KMS-11 (cell line): ENCODE measurements at regions not wholly inside any gene's neighbourhood (a gene's known extent, or its start where the extent isn't known, plus 50 kb on each side); places are given as distances from the start of the nearest gene placed in this dataset.
"Not testable (repeated sequence)": the region's sequence is repeated elsewhere in the genome, so short reads cannot be mapped to it uniquely, and the experiment has no call there.

ENCODE experiments used
- H2AFZ ChIP-seq: fragments of 200-600 bp; sonication (generic); 2 replicates; pipeline ENCODE4 v1.6.1; 2016; ENCODE audit warnings: antibody characterized with exemption, mixed run types, low read depth
- H3K27ac ChIP-seq: fragments of 200-600 bp; sonication (generic); 2 replicates; pipeline ENCODE4 v1.6.1; 2016; ENCODE audit warnings: mild to moderate bottlenecking, mixed run types
- H3K27me3 ChIP-seq: fragments of 200-600 bp; sonication (generic); 2 replicates; pipeline ENCODE4 v1.6.1; 2017; ENCODE audit warnings: mild to moderate bottlenecking, low read depth, mixed run types, moderate library complexity; ENCODE audit not compliant: insufficient read depth
- H3K36me3 ChIP-seq: fragments of 200-600 bp; sonication (generic); 2 replicates; pipeline ENCODE4 v1.6.1; 2017; ENCODE audit warnings: mild to moderate bottlenecking, mixed run types; ENCODE audit not compliant: insufficient read depth
- H3K4me1 ChIP-seq: fragments of 200-600 bp; sonication (generic); 2 replicates; pipeline ENCODE4 v1.6.1; 2016; ENCODE audit warnings: mild to moderate bottlenecking, low read depth, mixed run types; ENCODE audit not compliant: poor library complexity, severe bottlenecking
- H3K4me2 ChIP-seq: fragments of 200-600 bp; sonication (generic); 2 replicates; pipeline ENCODE4 v1.7.0; 2016; ENCODE audit warnings: mild to moderate bottlenecking, mixed run types
- H3K4me3 ChIP-seq: fragments of 200-600 bp; sonication (generic); IDR thresholded peaks from 2 replicates; pipeline ENCODE4 v1.6.1; 2017; ENCODE audit warnings: low read depth, low read length, mixed read lengths; ENCODE audit not compliant: insufficient read depth
- H3K79me2 ChIP-seq: fragments of 200-600 bp; sonication (generic); 2 replicates; pipeline ENCODE4 v1.6.1; 2016; ENCODE audit warnings: low read depth, mixed run types; ENCODE audit not compliant: insufficient read depth
- H3K9ac ChIP-seq: fragments of 200-600 bp; sonication (generic); 2 replicates; pipeline ENCODE4 v1.6.1; 2016; ENCODE audit warnings: mild to moderate bottlenecking, mixed run types
- H4K20me1 ChIP-seq: fragments of 200-600 bp; sonication (generic); 2 replicates; pipeline ENCODE4 v1.6.1; 2016; ENCODE audit warnings: mild to moderate bottlenecking, mixed run types; ENCODE audit not compliant: insufficient read depth
- TF ChIP-seq, protein P1 (sequence below): fragments of 200-600 bp; sonication (generic); conservative IDR thresholded peaks from 2 replicates; pipeline ENCODE4 v1.6.1; 2017; ENCODE audit warnings: low read depth, mild to moderate bottlenecking, antibody characterized with exemption, low read length, moderate library complexity, mixed read lengths

DNA sequence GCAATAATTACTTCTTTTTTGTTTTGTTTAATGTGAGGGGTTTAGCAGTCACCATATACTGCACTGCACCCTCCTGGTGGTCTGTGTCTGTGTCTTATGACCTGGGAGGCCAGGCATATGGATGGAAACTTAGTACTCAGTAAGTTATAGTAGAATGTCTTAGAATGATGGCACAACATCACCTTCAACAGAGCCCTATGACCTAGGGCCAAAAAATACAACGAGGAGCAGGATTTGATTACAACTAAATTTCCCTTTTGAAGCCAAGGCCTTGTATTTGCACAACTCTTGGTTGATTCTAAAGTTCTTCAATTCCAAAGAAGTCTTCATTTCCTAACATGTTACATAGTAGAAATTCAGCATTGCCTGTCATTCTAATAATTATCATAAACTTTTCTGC is 422.1 kb upstream of the PIK3R1 start:
- Histone ChIP-seq H2AFZ (no peak overlapping the region), H3K4me3 (no peak overlapping the region), H3K4me2 (no peak overlapping the region), H4K20me1 (no peaks in the 10 kb centered on the region), H3K4me1 (no peaks in the 10 kb centered on the region), H3K27me3 (no peaks in the 10 kb centered on the region), H3K79me2 (no peaks in the 10 kb centered on the region), H3K9ac (no peak overlapping the region), H3K27ac (no peak overlapping the region), H3K36me3 (no peaks in the 10 kb centered on the region)
- TF ChIP-seq, protein P1, sequence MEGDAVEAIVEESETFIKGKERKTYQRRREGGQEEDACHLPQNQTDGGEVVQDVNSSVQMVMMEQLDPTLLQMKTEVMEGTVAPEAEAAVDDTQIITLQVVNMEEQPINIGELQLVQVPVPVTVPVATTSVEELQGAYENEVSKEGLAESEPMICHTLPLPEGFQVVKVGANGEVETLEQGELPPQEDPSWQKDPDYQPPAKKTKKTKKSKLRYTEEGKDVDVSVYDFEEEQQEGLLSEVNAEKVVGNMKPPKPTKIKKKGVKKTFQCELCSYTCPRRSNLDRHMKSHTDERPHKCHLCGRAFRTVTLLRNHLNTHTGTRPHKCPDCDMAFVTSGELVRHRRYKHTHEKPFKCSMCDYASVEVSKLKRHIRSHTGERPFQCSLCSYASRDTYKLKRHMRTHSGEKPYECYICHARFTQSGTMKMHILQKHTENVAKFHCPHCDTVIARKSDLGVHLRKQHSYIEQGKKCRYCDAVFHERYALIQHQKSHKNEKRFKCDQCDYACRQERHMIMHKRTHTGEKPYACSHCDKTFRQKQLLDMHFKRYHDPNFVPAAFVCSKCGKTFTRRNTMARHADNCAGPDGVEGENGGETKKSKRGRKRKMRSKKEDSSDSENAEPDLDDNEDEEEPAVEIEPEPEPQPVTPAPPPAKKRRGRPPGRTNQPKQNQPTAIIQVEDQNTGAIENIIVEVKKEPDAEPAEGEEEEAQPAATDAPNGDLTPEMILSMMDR: no peak

DNA sequence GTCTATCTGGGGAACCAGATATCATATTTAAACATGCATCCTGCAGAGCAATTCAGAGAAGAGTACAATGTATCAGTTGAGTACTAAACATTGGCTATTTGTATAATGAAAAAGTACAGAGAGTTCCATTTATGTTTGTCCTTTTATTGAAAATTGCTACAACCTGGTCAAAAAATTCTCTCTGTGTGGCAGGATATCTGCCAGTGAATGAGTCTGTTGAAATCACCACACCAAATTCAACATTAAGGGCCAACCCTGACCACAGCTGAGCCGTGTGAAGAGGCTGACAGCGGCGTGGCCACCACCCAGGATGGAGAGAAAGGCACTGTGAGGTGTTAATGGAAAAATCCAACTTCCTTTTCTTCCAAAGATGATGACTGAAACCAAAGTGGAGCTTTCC is 422.7 kb upstream of the PIK3R1 start:
- H3K27ac ChIP-seq: no peak overlapping the region
- H3K79me2 ChIP-seq: no peaks in the 10 kb centered on the region
- H3K4me2 ChIP-seq: no peak overlapping the region
- no peak overlapping the region for H2AFZ ChIP-seq
- TF ChIP-seq, protein P1: no peak
- no peak overlapping the region for H3K9ac ChIP-seq
- H3K27me3 ChIP-seq: no peaks in the 10 kb centered on the region
- no peak overlapping the region for H3K4me3 ChIP-seq
- no peaks in the 10 kb centered on the region for H3K4me1 ChIP-seq
- no peaks in the 10 kb centered on the region for H4K20me1 ChIP-seq
- H3K36me3 ChIP-seq: no peaks in the 10 kb centered on the region

DNA sequence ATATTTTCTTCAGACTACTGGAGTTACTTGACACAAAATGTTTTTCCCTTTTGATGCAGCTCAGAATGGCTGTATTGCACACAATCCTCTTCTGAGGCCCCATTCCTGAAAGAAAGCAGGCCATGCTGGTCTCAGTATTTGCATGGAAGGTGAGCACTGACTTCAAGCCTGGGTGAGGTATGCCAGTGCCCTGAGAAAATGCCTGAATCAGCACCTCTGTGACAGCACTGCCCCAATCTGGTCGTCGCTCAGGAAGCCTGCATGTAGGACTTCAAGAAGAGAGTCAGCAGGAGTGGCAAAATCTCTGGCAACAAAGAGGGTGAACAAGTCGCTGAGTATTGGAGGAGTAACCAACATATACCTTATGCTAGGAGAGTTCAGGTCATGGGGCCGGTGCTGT is 425.2 kb upstream of the PIK3R1 start:
- Histone ChIP-seq H2AFZ (no peak overlapping the region), H3K27me3 (no peaks in the 10 kb centered on the region), H3K27ac (no peak overlapping the region), H3K4me1 (no peaks in the 10 kb centered on the region), H3K4me3 (no peak overlapping the region), H4K20me1 (no peaks in the 10 kb centered on the region), H3K9ac (no peak overlapping the region), H3K4me2 (no peak overlapping the region), H3K79me2 (no peaks in the 10 kb centered on the region), H3K36me3 (no peaks in the 10 kb centered on the region)
- TF ChIP-seq, protein P1: no peak

DNA sequence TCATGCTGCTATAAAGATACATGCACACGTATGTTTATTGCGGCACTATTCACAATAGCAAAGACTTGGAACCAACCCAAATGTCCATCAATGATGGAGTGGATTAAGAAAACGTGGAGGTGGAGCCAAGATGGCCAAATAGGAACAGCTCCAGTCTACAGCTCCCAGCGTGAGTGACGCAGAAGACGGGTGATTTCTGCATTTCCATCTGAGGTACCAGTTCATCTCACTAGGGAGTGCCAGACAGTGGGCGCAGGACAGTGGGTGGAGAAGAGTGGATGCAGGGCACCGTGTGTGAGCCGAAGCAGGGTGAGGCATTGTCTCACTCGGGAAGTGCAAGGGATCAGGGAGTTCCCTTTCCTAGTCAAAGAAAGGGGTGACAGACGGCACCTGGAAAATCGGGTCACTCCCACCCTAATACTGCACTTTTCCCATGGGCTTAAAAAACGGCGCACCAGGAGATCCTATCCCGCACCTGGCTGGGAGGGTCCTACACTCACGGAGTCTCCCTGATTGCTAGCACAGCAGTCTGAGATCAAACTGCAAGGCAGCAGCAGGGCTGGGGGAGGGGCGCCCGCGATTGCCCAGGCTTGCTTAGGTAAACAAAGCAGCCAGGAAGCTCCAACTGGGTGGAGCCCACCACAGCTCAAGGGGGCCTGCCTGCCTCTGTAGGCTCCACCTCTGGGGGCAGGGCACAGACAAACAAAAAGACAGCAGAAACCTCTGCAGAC is 435.5 kb upstream of the PIK3R1 start:
- not testable (repeated sequence) for H3K4me2 ChIP-seq, H3K27me3 ChIP-seq, H3K4me1 ChIP-seq, H3K79me2 ChIP-seq, H4K20me1 ChIP-seq, H3K27ac ChIP-seq, H3K9ac ChIP-seq, H3K36me3 ChIP-seq, H3K4me3 ChIP-seq, H2AFZ ChIP-seq

DNA sequence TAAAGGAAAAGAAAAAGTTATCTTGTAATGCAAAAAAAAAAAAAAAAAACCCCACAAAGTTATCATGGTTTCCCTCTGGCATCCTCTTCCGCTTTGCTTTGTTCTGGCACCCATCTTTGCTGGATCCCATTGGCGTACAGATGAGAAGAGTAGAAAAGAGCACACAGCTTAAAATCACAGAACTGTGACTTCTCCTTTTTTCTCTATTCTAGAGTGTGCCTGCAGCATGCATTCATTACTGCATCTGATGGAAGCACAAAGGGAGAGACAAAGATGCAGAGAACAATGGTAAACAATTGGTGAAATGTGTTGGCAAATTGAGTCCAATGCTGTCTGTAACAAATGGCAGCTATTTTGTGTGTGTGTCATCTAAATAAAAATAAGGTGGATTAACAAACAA is 440.8 kb upstream of the PIK3R1 start:
- Histone ChIP-seq H3K27me3 (no peaks in the 10 kb centered on the region), H3K27ac (no peak overlapping the region), H3K4me1 (no peaks in the 10 kb centered on the region), H3K79me2 (no peaks in the 10 kb centered on the region), H4K20me1 (no peaks in the 10 kb centered on the region), H3K36me3 (no peaks in the 10 kb centered on the region), H3K9ac (no peak overlapping the region), H3K4me2 (no peak overlapping the region), H2AFZ (no peak overlapping the region), H3K4me3 (no peak overlapping the region)
- TF ChIP-seq, protein P1: no peak
